Stimulated activated CD4-positive, alpha-beta T cell treated with anti-CD3 and anti-CD28 coated beads, Interleukin-12 subunit alpha, Interleukin-12 subunit beta, amount 100 ng/mL, for 48 hours (primary cell): ENCODE measurements at regions not wholly inside any gene's neighbourhood (a gene's known extent, or its start where the extent isn't known, plus 50 kb on each side); places are given as distances from the start of the nearest gene placed in this dataset.
"Not testable (repeated sequence)": the region's sequence is repeated elsewhere in the genome, so short reads cannot be mapped to it uniquely, and the experiment has no call there.

Source experiments
- DNase-seq, 3 donors: peaks; one replicate each; pipeline ENCODE4 v3.0.0-alpha.2; 2020; ENCODE audit warnings: low read depth in 2 of 3, low spot score in 1 of 3

DNA sequence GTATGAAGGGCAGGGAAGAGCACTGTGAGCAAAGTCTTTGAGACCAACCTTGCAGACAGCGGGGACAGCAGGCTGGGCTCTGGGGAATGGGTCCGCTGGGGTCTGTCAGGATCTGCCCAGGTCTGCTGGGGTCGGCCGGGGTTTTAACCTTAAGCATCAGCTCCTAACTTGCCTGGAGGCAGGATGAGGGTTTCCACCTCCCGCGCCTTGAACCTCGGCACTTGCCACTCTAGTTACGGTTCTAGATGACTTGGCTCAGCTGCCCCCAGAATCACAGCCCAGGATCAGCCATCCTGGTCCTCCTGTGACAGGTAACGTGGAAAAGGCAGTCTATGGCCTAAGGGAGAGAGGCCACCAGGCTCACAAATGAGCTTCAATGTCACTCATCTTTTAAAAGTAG, 50.4 kb upstream of the CACUL1 start:
- DNase-seq: no peak

DNA sequence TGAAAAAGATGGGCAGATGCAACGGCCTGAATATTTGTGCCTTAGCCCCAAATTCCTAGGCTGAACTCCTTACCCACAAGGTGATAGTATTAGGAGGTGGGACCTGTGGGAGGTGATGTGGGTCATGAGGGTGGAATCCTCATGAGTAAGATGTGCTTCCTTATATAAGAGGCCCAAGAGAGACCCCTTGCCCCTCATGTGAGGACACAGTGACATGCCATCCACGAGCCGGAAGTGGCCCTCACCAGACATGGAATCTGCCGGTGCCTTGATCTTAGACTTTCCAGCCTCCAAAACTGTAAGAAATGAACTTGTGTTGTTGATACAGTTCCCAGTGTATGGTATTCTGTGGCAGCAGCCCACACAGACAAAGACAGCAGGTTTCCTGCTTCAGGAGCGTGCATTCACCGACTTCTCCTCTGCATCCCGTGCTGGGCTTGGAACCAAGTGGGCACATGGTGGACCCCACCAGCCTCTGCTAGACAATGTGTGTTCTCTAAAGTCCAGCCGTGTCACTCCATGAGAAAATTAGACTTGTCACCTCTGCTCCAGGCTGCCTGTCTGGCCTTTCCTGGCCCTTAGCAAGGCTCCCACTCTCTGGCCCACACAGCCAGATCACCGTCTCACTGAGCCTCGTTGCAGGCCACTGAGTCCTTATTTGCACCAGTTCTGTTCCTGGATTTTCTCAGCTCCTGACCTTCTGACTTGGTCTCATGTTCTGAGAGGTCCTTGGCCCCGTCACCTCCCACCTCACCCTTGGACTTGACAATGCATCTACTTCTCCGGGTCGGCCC, 52.9 kb upstream of the CACUL1 start:
- no peak for DNase-seq

DNA sequence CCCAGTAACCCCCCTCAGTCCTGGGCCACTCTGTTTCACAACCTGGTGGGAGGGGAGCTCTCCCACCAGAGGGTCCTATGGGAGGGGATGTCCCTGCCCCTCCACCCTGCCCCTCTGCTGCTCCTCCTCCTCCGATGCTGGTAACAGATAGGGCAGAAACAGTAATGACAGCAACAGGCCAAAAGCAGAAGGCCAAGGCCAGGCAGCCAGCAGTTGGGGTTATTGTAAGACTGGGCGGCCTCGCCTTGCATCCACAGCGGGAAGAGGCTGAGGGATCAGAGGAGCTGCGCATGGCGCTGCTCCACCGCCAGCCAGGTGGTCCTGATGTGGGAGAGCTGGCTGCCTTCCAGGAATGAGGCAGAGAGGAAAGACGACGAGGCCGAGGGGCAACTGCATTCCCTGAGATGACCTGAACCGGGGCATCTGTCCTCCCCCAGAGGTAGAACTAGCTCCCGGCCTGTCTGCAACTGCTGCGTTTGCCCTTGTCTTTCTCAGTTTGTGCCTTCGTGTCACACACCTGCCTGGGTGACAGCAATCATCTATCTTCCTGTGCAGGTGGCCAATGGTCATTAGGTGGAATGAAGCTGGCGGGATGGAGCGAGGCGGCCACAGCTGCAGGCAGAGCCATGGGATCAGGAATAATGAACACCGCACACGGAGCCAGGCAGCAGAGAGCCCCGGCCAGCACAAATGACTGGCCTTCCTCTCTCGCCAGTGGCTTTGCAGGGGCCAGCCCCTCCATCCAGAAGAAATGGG, 54.0 kb upstream of the CACUL1 start:
- no peak for DNase-seq

DNA sequence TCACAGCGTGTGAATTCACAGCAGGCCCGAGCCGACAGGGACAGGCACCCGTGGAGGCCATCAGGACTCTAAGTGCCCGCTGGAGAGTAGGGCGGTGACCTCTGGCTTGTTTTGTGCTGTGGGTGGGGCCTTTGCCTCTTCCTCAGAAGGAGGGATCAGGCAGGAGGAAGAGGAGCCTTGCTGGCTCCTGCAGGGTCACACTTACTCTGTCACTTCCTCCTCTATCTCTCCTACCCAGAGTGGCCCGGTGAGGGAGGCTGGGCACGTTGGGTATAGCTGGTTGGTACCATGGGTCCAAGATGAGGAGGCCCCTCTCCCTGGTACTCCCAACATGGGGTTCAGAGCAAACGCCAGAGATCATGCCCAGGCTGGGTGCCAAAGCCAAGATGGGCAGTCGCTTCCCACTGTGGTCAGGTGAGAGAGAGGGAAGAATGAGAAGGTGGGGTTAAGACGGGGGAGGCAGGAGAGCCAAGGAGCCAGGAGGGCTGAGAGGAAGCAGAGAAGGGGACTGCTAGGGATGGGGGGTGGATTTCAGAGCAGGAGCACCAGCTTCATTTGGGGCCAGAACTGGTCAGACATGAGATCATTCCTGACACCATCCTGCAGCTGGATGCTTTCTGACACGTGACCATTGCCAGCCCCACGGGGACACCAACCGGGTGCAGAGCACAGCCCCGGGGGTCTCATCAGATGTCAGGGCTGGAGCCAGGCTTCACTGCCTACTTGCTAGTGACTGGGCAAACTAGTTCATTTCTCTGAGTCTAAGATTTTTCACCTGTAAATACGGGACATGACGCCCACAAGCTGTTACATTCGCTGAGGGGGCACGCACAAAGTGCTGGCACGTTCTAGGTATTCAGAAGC, 54.8 kb upstream of the CACUL1 start:
- DNase-seq: no peak

DNA sequence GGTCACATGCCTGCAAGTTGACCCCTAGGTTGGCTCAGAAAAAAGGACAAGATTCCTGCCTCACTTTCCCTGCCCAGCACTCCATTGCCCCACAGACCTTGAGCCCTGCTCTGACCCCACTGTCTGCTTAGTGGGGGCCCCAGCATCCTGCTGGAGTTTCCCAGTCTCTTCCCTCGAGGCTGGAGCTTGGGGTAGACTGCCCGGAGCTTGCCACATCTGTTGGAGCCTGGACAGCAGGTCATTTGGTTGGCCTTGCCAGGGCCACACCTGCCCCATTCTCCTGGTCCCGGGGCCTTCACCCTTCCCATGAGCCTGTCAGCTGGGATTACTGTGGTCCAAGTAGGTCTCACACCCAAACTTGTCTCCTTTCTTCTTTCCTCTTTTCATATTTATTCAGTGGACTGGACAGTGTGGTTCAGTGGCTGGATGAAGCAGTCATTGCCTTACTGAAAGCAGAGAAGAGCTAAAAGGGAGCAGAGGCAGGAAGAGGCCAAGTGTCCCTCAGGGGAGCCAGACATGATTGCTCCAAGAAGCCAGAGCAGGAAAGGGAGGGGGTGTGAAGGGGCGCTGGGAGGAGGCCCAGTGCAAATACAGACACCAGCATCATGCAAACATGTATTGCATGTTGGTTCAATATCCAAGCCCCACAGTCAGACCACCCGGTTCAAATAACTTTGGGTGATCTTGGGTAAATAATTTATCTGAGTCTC, 56.2 kb upstream of the CACUL1 start:
- DNase-seq: no peak

DNA sequence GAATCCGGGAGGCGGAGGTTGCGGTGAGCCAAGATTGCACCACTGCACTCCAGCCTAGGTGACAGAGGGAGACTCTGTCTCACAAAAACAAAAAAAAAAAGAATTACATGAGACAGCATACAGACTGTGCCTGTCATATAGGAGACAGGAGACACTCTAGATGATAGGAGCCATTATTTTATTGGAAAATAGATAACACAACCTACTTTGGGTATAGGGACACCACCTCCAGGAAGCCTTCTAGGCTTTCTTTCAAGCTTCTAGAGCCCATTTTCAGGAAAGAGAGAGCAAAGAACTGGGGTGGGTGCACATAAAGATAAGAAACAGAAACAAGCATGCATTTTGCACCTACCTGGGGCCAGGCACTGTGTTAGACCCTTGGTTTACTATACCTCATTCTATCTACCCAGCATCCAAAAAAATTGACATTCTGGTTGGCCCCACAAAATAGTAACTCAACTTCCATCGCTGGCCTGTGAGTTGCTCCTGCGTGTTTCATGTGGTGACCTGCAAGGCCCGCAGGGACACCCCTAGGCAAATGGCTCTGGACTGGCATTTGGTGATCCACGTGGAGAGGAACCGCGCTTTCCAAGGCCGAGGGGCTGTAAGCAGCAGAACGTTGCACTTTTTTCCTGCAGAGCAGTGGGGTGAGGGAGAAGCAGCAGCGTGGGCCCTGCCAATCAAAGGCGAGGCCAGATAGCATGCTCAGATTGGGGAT, 57.1 kb upstream of the CACUL1 start:
- DNase-seq: no peak

DNA sequence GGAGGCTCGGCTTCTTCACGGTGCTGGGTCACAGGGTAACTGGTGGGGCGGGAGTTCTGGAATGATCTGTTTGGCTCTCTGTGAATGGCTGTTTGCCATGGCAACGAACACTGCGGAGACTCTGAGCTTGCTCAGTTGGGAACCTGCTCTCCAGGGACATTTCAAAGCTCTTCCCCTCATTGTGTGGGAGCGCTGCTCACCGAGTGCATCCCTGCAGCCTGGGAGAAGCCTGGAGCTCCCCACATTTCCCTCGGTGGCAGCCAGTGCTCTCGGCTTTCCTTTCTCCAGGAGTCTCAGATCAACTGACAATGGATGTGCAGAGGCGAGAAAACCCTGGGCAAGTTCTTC, 57.6 kb upstream of the CACUL1 start:
- no peak for DNase-seq

DNA sequence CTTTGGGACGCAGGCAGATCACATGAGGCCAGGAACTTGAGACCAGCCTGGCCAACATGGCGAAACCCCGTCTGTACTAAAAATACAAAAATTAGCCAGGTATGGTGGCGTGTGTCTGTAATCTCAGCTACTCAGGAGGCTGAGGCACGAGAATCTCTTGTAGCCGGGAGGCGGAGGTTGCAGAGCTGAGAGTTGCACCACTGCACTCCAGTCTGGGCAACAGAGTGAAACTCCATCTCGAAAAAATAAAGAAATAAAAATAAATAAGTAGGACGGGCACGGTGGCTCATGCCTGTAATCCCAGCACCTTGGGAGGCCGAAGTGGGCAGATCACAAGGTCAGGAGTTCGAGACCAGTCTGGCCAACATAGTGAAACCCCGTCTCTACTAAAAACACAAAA, 58.2 kb upstream of the CACUL1 start:
- DNase-seq: not testable (repeated sequence)

DNA sequence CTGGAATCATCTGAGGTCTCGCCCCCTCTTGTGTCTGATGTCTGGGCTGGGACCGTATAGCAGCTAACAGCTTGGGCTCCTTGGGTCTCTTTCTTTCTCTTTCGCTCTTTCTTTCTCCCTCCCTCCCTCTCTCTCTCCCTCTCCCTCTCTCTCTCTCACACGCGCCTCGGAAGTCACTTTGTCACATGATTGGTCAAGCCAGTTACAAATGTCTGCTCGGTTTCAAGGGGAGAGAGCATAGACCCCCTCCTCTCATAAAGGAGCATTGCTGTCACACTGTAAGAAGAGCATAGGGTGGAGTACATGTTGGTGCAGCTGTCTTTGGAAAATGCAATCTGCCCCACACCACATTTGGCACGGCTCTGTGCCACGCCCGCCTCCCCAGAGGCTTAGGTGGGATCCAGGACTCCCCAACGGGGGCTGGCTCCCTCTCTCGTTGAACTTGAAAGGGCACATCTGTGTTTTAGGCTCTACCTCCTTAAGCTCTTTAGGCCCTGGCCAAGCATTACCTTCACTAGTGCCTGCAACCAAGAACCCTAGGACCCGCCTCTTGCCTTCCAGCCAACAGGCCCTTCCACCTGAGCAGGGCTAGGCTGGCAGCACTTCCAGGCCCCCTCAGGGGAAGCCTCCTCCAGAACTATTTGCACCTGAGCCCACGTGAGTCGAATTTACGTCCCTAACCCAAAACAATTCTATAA, 61.9 kb upstream of the CACUL1 start:
- DNase-seq: no peak

DNA sequence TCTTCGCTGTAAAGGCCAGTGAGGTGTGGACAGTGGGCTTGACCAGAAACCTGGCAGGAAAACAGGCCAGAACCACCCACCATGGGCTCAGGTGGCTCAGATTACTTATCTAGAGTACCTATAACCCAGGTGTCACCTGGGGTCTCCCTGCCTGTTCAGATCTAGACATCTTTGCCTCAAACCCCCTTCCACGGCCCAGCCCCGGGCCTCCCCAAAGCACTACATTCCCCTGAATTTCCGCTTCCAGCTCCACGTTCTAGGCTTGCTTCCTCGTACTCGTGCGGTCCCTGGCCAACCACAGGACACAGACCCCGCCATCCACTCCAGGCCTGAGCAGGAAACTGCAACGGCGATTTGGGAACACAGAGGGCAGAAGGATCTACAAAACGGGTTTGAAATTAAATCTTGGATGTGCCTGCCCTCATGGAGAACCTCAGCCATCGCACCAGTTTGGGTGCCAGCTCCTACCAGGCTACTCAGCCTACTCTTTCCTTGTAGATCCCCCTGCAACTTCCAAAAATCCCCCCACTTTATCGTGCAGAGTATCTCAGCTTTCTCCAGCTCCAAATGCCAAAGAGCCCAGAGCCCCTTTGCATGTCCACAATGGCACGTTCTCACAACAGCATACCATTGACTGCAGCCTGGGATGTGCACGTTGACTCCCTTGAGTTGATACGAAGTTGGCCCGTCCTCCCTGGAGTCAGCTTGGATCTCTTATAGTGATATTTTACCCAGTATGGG, 62.7 kb upstream of the CACUL1 start:
- DNase-seq: no peak

DNA sequence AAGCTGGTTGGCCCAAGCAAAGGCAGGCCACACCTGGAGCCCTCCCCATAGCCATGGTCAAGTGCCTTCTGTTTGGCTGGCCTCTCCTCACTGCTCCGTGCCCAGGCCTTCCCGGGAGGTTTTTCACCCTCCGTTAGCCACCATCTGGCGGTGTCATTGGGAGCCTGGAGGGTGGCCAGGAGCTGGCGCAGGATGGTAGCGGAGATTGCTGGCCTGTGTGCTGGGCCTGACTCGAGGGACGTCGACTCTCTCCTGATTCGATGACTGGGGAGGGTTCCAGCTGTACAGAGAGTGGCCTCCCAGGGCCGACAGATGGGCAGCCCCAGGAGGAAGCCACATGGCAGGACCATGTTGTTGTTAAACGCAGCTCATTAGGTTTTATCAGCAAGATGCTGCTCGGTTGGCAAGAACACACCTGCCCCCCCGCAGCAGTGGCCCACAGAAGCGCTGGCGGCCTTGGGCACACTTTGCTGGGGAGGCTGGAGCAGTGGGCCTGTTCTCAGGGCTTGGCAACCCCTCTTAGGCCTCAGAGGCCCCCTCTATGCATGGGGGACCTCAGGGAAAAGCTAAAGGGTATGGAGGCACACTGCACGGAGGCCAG, 64.0 kb upstream of the CACUL1 start:
- DNase-seq: no peak

DNA sequence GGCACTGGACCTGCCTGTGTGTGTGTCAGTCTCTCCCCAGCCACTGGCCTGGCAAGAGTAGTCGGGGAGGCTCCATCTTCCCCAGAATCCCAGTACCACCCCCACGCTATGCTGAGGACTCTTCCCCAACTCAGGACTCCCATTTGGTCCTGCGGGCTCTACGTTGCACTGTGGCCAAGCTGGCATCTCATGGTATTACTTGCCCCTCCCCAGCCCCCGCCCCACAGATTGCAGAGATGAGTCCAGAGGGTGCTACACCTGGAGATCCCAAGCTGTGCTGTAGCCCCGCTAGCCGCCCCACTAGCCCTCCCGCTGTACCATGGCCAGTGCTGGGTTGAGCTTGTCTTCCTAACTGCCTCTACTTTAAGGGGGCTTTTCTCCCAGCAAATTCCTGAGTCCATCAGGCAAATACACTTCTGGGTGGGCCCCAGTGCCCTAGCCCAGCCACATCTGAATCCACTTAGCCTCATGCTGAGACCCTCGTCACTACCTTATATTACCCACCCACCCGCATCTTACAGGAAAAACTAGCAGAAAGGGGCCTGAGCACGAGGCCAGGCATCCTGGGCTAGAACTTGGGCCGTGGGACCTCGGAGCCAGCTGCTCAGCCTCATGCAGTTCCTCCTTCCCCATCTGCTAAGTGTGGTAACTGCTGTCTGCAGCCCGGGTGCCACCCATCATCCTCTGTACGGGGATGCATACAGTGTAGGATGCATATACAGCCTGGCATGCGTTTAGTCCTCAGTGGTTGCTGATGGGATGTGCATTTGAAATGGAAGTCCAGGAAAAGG, 65.8 kb upstream of the CACUL1 start:
- no peak for DNase-seq

DNA sequence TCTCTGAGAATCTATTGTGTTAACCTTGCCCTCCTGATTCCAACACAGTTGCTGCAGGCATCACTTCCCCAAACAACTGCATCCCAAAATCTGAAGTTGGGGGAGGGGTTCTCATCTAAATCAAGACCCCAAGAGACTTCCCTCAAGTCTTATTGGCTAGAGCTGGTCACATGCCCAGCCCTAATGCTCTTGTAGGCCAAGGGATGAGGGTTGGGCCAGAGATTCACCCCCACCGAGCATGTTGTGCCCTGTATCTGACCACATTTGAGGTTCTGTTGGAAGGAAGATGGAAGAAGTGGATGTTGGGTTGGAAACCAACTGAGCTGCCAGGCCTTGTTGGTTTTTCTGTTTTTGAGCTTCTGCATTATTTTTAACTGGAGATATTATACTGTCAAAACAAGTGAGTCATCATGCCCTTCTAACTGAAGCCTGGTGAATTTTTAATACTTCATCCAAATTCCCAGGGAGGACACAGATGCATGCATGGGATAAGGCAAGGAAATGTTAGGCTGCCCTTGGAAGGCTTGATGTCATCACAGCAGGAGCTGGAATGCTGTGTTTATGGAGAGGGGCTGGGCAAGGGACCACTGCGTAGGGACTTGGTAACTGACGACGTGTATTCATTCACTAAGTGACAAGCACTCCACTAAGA, 68.6 kb upstream of the CACUL1 start:
- DNase-seq: no peak

DNA sequence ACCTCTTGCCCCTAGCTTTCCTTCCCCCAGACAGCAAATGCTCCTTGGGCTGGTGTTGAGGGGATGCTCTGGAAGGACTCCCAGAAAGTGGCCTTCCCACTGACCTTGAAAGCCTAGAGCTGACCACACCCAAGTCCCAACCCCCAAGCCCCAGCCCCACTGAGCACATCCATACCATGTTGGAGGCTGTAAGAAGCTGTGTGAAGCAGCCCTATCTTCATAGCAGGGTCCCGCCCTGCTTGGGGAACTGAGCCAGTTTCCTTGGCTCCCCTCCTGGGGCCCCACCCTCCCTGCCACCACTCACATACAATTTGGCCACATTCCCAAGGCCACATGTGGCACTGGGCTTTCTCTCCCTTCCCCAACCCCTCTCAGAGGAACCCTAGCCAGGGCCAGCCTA, 72.3 kb upstream of the CACUL1 start:
- no peak for DNase-seq

DNA sequence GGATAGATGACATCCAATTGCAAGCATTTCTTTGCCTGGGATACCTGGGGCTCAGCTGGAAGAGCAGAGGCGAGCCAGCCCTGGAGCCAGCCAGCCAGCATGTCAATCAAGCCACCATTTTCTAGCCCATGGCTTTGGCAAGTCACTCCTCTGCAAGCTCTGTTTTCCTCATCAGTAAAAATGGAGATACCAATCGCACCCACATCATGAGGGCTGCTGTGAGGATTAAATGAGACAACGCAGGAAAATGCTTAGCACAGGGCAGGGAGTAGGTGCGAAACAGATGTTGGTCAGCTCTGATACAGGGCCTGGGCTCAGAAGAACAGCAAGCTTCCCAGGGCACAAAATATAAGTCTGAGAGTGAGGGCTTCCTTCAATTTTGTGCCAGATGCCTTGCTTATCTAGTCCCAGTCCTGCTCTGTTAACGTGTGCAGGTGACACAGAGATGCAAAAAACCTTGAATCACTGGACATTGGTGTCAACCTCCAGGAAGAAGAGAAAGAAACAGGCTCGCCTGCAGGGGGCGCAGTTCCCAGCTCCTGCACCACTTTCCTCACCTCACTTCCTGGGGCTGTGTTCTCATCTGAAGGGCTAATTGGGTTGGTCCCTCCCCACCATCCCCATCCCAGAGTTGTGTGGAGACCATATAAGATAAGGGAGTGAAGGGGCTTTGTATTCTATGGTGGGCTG, 72.8 kb upstream of the CACUL1 start:
- no peak for DNase-seq

DNA sequence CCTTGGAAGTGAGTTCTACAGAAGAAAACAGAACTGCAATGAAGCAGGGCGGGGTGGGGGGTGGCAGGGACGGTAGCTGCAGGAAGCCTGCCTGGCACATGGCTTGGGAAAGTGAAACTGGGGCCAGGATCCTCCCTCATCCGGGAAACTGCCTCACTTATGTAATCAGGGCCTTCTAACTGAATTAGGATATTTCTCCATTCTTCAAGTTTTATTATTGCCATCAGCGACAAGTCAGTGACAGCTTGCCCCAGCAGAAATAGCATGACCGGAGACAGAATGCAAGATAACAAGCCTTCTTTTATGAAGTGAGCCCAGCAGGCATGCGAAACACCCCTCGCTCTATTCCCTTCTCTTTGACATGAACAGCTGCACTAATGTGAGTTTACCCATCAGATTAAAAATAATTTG, 77.5 kb upstream of the CACUL1 start:
- no peak for DNase-seq

DNA sequence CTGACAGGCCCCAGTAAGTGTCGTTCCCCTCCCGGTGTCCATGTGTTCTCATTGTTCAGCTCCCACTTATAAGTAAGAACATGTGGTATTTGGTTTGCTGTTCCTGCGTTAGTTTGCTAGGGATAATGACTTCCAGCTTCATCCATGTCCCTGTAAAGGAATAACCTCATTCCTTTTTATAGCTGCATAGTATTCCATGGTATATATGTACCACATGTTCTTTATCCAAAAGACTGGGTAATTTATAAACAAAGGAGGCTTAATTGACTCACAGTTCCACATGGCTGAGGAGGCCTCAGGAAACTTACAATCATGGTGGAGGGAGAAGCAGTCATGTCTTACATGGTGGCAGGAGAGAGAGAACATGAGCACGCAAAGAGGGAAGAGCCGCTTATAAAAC, 79.6 kb upstream of the CACUL1 start:
- DNase-seq: not testable (repeated sequence)
